PC-3 (cell line): ENCODE measurements at regions not wholly inside any gene's neighbourhood (a gene's known extent, or its start where the extent isn't known, plus 50 kb on each side); places are given as distances from the start of the nearest gene placed in this dataset.

Experiments used
- ATAC-seq: fragments of 200-7000 bp; cut with Tn5 transposase; 2 replicates; pipeline ENCODE4 v1.9.1; 2020; ENCODE audit warnings: mild to moderate bottlenecking, moderate library complexity
- BruUV-seq: library from RNA; stranded (reverse); fragments of 400-500 nt; replicated peaks from 2 replicates; lab custom pipeline; 2021; lab: Mats Ljungman, UMichigan
- CTCF ChIA-PET: fragments of 300-600 bp; sonication (Branson Sonifier 250); formaldehyde crosslinking; loops from one replicate; lab custom pipeline; 2022; ENCODE audit warnings: antibody characterized with exemption; lab: Charles Lee
- POLR2A ChIA-PET: fragments of 300-600 bp; sonication (Branson Sonifier 250); formaldehyde crosslinking; loops from one replicate; lab custom pipeline; 2022; ENCODE audit warnings: antibody characterized with exemption; ENCODE audit not compliant: unreplicated experiment; lab: Charles Lee
- DNase-seq: peaks from one replicate; pipeline ENCODE4 v3.0.0-alpha.2; 2015
- H2AFZ ChIP-seq: fragments of 300-600 bp; sonication (generic); 2 replicates; pipeline ENCODE4 v1.6.0; 2016; ENCODE audit warnings: antibody characterized with exemption, low read length
- H3F3A ChIP-seq: fragments of 300-600 bp; sonication (generic); one replicate; pipeline ENCODE4 v1.6.0; 2017; ENCODE audit warnings: antibody characterized with exemption, low read length, control low read depth, mild to moderate bottlenecking; ENCODE audit not compliant: unreplicated experiment
- H3K27ac ChIP-seq: fragments of 300-600 bp; sonication (generic); 2 replicates; pipeline ENCODE4 v1.5.1; 2016; ENCODE audit warnings: mild to moderate bottlenecking, low read length
- H3K27me3 ChIP-seq: fragments of 300-600 bp; sonication (generic); 2 replicates; pipeline ENCODE4 v1.6.1; 2016; ENCODE audit warnings: low read length, mixed read lengths
- H3K36me3 ChIP-seq: fragments of 300-600 bp; sonication (generic); 2 replicates; pipeline ENCODE4 v1.6.1; 2016; ENCODE audit warnings: low read depth, mixed run types, low read length, mixed read lengths
- H3K4me1 ChIP-seq: fragments of 300-600 bp; sonication (generic); 2 replicates; pipeline ENCODE4 v1.5.1; 2016; ENCODE audit warnings: low read length; ENCODE audit not compliant: insufficient read depth
- H3K4me2 ChIP-seq: fragments of 300-600 bp; sonication (generic); 2 replicates; pipeline ENCODE4 v1.6.0; 2016; ENCODE audit warnings: low read length
- H3K4me3 ChIP-seq: fragments of 300-600 bp; sonication (generic); 2 replicates; pipeline ENCODE4 v1.5.1; 2016; ENCODE audit warnings: mild to moderate bottlenecking, low read length, mixed read lengths
- H3K79me2 ChIP-seq: fragments of 300-600 bp; sonication (generic); 2 replicates; pipeline ENCODE4 v1.6.1; 2017; ENCODE audit warnings: low read length, mixed read lengths
- H3K9ac ChIP-seq: fragments of 300-600 bp; sonication (generic); 2 replicates; pipeline ENCODE4 v1.6.0; 2016; ENCODE audit warnings: mild to moderate bottlenecking, low read length
- H3K9me2 ChIP-seq: fragments of 300-600 bp; sonication (generic); replicated peaks from 2 replicates; pipeline ENCODE4 v1.6.1; 2016; ENCODE audit warnings: mixed run types, low read length, mixed read lengths
- H3K9me3 ChIP-seq: fragments of 300-600 bp; sonication (generic); 2 replicates; pipeline ENCODE4 v1.6.1; 2016; ENCODE audit warnings: low read length, mixed read lengths
- H4K20me1 ChIP-seq: fragments of 300-600 bp; sonication (generic); 2 replicates; pipeline ENCODE4 v1.6.1; 2016; ENCODE audit warnings: low read length, mixed read lengths
- EZH2 ChIP-seq: fragments of 300-600 bp; sonication (generic); IDR thresholded peaks from one replicate; pipeline ENCODE4 v1.6.1; 2017; ENCODE audit warnings: antibody characterized with exemption, mild to moderate bottlenecking, low read length; ENCODE audit not compliant: unreplicated experiment
- EZH2phosphoT487 ChIP-seq: fragments of 300-600 bp; sonication (generic); IDR thresholded peaks from 2 replicates; pipeline ENCODE4 v1.6.1; 2018; ENCODE audit warnings: mild to moderate bottlenecking, antibody characterized with exemption, low read length, borderline replicate concordance
- intact Hi-C: fragments of 100-400 bp; cut with micrococcal nuclease; formaldehyde crosslinking; loops from 2 replicates; pipeline ENCODE4 v1.9.0; 2023
- TF ChIP-seq, protein P1 (sequence below): fragments of 300-600 bp; sonication (generic); conservative IDR thresholded peaks from 2 replicates; pipeline ENCODE4 v1.5.1; 2017; ENCODE audit warnings: antibody characterized with exemption, low read depth, mild to moderate bottlenecking, low read length

DNA sequence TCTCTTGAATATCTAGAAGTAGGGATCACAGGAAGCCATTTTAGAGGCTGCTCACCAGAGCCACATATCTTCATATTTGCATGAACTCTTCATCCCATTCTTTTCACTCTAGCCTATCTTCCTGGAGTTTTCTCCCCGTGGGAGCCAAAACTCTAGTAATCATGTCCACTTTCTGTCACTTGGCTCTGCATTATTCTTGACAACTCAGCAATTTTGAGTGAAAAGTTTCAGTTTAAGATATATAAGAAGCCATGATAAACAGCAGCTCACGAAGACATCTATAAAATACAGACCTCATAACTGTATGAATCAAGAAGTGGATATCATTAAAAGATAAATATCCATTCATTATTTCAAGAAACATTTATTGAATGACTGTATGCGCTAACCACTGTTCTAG is 79.1 kb upstream of the NR0B1 start:
- no peak overlapping the region for H3K4me3 ChIP-seq
- H3K27me3 ChIP-seq = peaks cover 31% of the 10 kb centered on the region
- ATAC-seq = no peak
- H3F3A ChIP-seq = no peaks in the 10 kb centered on the region
- H3K27ac ChIP-seq = no peak overlapping the region
- intact Hi-C loops = no loop called here
- BruUV-seq = no TSS peak
- no peak overlapping the region for H3K9ac ChIP-seq
- no peak for DNase-seq
- H3K4me1 ChIP-seq = no peaks in the 10 kb centered on the region
- POLR2A ChIA-PET = no interaction called here
- no peaks in the 10 kb centered on the region for H4K20me1 ChIP-seq
- CTCF ChIA-PET = interaction anchor here (0.6 kb wide), 1 partner anchor 71 kb away, joined by 4 read pairs; no protein-coding TSS in a partner anchor
- no peak overlapping the region for H2AFZ ChIP-seq
- no peaks in the 10 kb centered on the region for H3K79me2 ChIP-seq
- H3K36me3 ChIP-seq = no peaks in the 10 kb centered on the region
- TF ChIP-seq EZH2 = no peak
- TF ChIP-seq, protein P1, sequence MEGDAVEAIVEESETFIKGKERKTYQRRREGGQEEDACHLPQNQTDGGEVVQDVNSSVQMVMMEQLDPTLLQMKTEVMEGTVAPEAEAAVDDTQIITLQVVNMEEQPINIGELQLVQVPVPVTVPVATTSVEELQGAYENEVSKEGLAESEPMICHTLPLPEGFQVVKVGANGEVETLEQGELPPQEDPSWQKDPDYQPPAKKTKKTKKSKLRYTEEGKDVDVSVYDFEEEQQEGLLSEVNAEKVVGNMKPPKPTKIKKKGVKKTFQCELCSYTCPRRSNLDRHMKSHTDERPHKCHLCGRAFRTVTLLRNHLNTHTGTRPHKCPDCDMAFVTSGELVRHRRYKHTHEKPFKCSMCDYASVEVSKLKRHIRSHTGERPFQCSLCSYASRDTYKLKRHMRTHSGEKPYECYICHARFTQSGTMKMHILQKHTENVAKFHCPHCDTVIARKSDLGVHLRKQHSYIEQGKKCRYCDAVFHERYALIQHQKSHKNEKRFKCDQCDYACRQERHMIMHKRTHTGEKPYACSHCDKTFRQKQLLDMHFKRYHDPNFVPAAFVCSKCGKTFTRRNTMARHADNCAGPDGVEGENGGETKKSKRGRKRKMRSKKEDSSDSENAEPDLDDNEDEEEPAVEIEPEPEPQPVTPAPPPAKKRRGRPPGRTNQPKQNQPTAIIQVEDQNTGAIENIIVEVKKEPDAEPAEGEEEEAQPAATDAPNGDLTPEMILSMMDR = no peak
- TF ChIP-seq EZH2phosphoT487 = no peak
- H3K4me2 ChIP-seq = no peak overlapping the region
- H3K9me2 ChIP-seq = no peaks in the 10 kb centered on the region
- no peaks in the 10 kb centered on the region for H3K9me3 ChIP-seq

DNA sequence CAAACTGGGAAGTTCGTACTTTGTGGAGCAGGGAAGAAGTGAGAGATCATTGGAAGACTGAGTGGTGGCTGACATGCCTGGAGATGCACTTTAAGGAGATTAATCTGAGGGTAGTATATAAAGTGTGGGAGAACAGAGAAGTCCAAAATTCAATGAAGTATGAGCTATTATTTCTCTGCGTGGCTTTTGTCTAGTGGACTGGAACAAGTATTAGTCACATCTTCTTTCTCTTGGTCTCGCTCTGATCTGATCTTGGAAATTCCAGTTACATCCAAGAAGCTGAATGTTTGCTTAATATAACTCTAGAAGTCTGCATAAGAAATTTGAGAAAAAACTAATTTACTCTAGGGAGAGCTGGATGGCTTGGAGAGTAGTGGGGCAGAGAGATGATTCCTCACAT is 64.8 kb upstream of the NR0B1 start:
- CTCF ChIA-PET = no interaction called here
- Histone ChIP-seq H3K27me3 (peaks cover 79% of the 10 kb centered on the region), H3K27ac (no peak overlapping the region), H3K79me2 (no peaks in the 10 kb centered on the region), H2AFZ (no peak overlapping the region), H3K4me2 (no peak overlapping the region), H3K9ac (no peak overlapping the region), H3K9me3 (no peaks in the 10 kb centered on the region), H3K9me2 (no peaks in the 10 kb centered on the region), H3F3A (no peaks in the 10 kb centered on the region), H3K4me1 (no peaks in the 10 kb centered on the region), H4K20me1 (no peaks in the 10 kb centered on the region), H3K4me3 (no peak overlapping the region), H3K36me3 (no peaks in the 10 kb centered on the region)
- DNase-seq (no peak), ATAC-seq (no peak)
- intact Hi-C loops = no loop called here
- TF ChIP-seq EZH2phosphoT487 = no peak
- TF ChIP-seq, protein P1 = no peak
- TF ChIP-seq EZH2 = no peak
- POLR2A ChIA-PET = no interaction called here
- BruUV-seq = no TSS peak

- H3K36me3 ChIP-seq = no peaks in the 10 kb centered on the region
- H3K27ac ChIP-seq = no peak overlapping the region
- no peak overlapping the region for H3K4me3 ChIP-seq
- BruUV-seq = no TSS peak
- no peaks in the 10 kb centered on the region for H3K9me2 ChIP-seq
- POLR2A ChIA-PET = no interaction called here
- TF ChIP-seq, protein P1 = no peak
- CTCF ChIA-PET = no interaction called here
- peaks cover 79% of the 10 kb centered on the region for H3K27me3 ChIP-seq
- no peak overlapping the region for H3K4me2 ChIP-seq
- H2AFZ ChIP-seq = no peak overlapping the region
- H3K9me3 ChIP-seq = no peaks in the 10 kb centered on the region
- intact Hi-C loops = no loop called here
- H3K4me1 ChIP-seq = no peaks in the 10 kb centered on the region
- no peaks in the 10 kb centered on the region for H4K20me1 ChIP-seq
- H3K79me2 ChIP-seq = no peaks in the 10 kb centered on the region
- no peaks in the 10 kb centered on the region for H3F3A ChIP-seq
- no peak for ATAC-seq
- no peak for DNase-seq
- H3K9ac ChIP-seq = no peak overlapping the region
These were observed 64.3 kb upstream of the NR0B1 start for GRCh38 chrX:30373479-30373878.
